Renal pelvis (tissue), 1 donor: ENCODE measurements at regions not wholly inside any gene's neighbourhood (a gene's known extent, or its start where the extent isn't known, plus 50 kb on each side); places are given as distances from the start of the nearest gene placed in this dataset.

Experiments
- DNase-seq: peaks from one replicate; pipeline ENCODE4 v3.0.0-alpha.2; 2013

DNA sequence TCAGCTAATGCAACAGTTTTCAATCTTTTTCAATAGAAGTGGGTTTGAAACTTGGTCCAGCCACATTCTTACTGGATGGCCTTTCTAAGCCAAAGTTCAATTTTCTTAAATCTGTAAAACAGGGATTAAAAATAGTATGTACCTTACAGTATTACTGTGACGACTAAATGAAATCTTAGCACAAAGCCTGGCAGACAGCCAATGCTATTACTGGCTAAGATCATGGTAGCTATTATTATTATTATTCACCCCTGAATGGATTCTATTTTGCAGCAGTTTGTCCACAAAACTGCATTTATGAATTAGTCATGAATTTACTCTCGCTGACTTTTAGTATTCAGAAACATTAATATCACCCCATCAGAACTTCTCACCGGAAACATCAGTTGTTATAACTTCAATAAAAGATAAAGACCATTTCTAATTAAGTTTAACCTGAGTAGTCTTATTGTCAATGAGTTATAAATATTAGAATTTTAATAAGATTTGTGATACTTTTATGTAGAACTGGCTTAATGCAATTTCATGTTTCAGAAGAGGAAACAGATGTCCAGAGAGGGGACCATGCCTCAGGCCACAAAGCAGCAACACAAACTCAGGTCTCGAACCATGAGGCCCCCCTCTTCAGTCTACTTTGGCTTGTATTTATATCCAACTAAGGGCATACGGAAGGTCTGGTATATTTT lies 468.2 kb downstream of the ARHGEF28 start:
- DNase-seq: no peak

DNA sequence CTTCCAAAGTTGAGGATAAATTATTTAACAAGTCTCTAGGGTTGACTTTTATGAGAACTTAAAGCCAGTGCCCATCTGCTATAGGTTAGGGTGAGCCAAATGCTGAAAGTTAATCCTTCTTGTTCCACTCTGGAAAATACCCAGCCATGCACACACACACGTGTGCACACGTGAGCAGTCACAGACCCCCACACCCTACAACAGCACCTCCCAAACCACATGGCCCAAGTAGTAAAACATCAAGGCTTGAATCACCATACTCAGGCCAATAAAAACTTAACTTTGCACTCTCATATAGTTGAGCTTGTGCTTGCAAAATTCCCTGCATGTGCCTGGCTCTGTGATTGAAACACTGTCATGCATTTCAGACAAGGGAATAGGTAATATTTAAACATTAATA lies 467.6 kb downstream of the ARHGEF28 start:
- DNase-seq: no peak

DNA sequence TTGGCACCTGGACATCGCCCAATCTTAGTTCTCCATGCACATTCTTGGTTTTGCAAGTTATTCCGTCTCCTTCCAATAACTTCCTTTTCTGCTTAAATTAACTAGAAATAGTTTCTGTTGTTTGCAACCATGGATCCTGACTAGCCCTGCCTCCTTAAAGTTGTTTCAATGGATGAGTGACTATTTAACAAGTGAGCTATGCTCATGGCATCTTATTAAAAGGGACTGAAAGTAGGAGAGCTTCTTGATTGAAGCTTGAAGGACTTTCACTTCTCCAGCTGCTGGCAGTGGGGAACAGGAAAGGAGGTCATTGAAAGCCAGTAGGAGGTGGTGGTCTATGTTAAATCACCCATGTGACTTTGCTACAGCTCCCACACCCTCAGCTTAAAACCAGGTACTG lies 466.8 kb downstream of the ARHGEF28 start:
- no peak for DNase-seq

DNA sequence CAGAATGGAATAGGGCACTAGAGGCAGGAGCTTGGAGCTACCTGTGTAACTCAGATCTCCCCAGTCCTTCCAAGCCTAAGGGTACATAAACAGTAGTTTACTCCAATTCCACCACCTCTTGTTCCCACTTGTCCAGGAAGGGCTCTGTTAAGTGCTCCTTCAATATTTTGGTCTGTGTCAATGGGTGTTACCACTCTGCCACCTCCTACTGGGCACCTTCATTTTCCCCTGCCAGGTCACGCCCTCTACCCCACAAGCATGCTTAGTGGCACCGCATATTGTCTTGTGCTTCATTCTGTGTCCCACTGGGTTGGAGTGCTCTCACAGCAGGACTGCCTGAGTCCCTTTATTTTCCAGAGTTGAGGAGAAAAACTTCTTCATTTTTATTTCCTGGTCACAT lies 459.8 kb downstream of the ARHGEF28 start:
- no peak for DNase-seq

DNA sequence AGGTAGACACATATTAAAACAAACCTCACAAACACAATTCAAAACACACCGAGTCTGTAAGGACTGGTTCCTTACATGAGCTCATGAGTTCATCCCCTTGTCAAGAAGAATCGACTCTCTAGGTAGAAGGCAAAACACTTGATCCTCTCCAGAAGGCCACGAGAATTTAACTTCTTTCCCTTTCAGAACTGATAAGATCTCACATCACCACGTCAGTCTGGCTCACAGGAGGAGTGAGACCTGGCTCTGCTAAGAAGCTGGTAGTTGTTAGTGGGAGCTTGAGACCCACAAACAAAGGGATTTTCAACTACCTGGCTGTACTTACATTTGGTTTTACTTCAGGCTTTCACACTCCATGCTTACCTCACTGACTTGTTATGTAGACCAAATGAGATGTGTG lies 459.2 kb downstream of the ARHGEF28 start:
- DNase-seq: no peak

DNA sequence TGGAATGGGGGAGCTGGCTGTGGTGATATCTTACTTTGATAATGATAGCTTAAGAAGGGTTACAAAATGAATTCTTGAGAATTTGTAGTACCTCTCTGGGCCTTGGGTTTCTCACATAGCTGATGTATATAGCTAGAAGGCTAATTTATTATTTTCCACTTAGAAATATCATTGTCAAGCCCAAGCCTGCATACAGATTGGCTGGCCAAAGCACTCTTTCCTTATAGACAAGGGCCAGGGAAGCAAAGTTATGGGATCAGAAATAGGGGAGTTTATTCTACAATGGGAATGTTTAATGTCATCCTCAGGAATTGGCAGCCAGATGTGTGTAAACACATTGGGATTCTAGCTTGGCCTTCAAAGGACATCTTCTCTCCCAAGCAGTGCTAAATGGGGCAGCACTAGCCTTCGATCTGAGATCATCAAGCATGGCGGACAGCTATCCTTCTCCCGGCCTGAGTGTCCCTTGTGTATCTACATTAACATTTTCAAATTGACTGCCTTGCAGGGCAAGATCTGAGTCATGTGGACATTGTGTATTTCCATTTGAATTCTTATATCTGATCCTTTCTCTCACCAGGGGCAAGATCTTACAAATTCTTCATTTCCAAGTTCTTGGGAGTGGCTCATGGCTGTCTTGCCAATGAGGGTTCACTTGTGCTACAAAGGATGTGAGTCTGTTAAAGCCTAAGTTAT lies 457.2 kb downstream of the ARHGEF28 start:
- no peak for DNase-seq

DNA sequence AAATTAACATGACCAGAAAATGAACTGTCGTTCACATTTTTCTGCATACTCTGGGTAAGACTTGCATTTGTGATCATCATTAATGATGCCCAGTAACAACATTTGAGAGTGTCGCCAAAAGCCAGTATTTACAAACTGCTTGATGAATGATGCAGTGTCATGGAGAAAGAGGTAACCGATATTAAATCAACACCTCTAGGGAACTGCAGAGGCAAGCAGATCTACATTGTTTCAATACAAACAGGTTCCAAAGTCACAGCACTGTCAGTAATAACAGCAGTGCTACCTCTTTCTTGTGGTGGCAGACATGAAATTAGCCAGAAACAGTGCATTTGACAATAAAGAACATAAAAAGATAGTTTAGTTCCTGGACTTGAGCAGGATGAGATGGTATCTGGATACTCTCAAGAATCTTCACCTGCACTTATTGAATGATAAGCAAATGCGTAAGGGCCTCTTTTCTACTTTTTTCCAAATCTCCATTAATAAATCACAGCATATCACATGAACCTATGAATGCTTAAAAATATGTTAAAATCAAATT lies 456.6 kb downstream of the ARHGEF28 start:
- DNase-seq: no peak

DNA sequence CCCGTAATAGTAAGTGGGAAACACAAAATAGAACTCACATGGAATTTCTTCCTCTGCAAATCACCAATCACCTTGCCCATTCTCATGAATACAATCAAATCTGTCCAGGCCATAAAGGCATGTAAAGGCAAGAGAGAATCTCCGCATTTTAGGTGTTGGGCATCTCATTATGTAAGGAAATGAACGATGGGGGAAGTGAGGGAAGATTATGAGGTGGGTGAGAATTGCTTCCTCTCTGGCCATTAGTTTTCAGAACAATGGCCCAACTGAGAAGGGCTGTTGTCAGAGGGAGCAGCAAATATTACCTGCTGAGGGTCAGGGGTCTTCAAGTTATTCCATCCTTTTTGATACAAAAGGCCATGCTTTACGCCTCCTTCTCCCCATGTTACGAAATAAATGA lies 455.1 kb downstream of the ARHGEF28 start:
- no peak for DNase-seq

DNA sequence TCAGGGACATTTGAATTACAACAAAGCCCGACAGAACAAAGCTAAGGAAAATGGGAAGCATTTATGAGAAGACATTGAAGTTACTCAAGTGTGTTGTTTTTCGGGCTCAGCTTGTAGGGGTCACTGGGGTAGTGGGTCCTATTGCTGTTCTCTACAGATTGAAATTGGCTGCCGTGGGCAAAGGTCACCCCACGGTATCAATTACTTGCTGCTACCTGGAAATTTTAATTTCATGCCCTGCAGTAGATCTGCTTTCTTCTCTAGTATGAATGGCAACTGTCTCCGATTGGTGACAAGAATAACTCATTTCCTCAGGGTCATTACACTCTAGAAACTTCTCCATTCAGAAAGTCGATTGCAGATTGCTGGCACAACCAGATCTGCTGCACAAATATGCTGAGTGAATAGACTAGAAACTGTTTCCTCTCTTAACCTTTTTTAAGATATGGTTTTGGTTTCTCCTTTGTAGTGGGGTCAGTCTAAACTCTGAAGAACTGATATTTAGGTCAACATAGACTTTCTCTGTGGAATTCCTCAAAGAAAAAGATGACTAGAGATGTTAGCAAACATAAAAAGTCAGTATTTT lies 454.1 kb downstream of the ARHGEF28 start:
- DNase-seq: no peak

DNA sequence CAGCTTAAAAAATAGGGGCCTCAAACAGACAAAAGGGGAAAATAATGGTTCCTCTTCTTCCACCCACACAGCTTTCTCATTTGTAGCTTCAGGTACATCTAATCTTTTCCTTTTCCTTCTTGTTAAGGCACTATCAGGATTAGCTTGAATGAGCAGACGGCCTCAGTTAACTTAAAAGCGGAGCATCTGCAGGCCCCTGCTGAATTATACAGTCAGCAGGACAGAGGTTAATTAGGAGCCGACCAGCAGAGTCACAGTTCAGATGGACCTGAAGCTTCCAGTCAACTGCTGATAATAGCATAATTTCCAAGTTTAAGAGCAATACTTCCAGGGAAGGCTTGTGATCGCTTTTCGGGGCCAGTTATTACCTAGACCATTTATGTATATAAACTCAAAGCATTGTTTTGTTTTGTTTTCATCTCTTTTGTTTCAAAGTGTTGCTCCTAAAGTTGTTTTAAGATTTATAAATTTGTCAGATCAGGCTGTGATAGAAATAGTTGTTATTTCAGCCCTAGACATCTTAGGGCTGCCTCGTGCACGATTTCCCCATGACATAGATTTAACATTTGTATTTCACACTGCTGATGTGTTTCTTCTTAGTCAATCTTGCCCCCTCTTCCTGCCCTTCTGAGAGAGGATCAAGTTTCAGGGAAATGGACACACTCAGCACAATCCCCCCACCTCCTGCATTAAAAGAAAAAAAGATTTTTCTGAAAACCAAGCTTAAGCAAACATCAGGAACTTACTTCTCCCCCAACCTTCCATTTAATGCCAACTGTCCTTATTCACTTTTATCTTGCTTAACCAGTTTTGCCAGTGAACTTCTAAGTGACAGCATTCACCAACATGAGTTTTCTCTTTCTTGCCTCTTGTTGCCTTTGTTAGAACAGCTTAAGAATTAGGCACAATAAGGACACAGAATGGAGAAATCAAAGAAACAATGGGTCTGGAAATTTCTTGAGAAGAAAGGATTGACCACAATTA lies 449.8 kb downstream of the ARHGEF28 start:
- DNase-seq: no peak

DNA sequence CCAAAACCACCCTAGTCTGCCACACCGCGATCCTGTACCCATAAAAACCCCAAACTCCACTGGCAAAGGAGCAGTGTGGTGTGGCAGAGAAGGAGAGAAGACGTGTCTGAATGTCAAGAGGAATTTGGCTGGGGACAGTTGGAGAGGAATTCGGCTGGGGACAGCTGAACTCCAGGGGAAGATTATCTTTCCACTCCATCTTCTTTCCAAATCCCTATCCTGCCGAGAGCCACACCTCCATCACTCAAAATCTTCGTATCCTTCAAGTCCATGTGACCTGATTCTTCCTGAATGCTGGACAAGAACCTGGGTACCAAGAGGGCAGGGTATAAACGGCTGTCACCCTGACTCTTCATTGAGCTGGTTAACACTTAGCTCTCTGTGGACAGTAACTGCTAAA lies 448.1 kb downstream of the ARHGEF28 start:
- no peak for DNase-seq

DNA sequence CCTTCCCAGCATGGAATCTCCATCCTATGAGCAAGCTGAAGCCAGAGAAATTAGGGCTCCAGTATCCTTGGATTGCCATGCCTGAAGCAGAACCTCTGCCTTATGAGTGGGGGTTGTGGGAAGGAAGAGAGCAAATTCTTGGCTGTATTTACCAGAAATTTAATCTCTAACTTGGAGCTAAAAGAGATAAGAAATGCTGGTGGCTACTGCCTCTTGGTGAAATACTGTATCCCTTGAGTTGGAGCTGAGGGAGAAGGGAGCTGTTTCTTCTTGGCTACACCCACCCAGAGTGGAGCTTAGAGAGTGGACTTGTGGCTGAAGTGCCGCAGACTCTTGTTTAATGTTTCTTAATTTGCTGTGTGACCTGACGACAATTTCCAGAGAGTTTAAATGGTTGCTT lies 447.3 kb downstream of the ARHGEF28 start:
- no peak for DNase-seq

DNA sequence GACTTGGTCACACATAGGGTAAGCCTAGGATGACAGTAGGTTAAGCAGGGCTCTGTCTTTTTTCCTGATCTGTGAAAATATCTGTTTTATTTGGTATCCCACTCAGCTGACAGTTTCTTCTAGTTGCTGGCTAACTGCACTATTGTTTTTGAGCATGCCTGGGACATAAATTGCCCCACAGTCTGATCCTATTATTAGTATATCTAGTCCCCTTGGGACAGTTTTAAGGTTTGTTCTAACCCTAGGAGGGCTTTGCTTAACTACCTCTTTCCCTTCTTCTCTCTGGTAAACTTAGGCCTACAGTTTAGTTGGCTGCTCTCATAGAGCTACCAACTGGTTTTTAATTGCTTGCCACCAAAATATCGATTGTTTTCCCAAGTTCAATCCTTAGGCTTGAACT lies 446.6 kb downstream of the ARHGEF28 start:
- no peak for DNase-seq

DNA sequence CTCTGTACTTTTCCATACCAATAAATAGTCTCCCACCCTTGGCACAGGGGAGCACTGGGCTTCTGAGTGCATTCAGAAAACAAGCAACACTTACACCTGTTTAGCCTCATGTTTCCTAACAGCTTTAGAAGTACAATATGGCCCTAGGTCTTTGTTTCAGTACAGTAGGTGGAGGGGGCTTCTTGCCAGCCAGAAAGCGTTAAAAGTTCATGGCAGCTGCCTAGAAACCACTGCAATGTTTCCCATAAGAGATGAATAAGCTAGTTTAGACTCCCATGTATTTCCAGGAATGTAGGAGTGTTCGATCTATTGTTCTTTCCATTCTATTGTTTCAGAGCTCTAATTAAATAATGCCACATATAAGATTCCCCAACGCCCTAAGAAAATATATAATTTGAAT lies 444.8 kb downstream of the ARHGEF28 start:
- DNase-seq: no peak

DNA sequence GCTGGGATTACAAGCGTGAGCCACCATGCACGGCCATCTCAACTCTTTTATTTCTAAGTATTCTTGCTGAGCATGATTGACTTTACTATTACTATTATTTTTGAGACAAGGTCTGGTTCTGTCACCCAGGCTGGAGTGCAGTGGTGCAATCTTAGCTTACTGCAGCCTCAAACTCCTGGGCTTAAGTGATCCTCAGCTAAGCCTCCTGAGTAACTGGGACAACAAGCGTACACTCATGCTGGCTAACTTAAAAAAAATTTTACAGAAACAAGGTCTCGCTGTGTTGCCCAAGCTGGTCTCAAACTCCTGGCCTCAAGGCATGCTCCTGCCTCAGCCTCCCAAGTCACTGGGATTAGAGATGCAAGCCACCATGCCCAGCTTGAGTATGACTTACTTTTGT lies 443.7 kb downstream of the ARHGEF28 start:
- DNase-seq: no peak

DNA sequence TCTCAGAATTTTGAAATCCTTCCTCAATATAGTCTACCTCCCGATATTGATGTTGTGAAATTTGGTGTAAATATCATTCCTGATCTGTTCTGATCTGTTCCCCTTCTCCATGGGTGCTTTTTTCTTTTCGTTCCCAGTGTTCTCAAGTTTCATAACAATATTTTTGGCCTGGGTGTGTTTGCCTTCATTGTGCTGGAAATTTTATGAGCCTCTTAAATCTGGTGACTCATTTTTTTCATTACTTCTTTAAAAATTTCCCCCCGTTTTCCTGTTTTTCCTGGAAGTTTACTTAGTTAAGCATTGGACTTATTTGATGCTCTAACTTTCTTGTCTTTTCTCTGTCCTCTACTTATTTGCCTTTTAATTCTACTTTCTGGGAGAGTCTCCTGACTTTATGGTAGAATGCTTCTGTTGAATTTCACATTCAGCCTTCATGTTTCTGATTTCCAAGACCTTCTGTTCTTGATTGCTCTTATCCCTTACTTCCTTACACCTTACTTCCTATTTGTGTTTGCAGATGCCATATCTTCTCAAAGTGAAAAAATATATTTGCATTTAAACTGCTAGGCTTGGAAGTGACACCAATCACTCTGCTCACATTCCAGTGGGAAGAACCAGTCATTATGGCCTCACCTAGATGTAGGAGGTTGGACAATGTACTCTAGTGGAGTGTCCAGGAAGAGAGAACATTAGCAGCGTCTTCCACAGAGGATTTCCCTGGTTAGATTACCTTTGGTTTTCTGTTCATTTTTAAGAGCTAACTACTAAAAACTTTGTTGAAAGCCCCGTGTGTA lies 441.9 kb downstream of the ARHGEF28 start:
- no peak for DNase-seq

DNA sequence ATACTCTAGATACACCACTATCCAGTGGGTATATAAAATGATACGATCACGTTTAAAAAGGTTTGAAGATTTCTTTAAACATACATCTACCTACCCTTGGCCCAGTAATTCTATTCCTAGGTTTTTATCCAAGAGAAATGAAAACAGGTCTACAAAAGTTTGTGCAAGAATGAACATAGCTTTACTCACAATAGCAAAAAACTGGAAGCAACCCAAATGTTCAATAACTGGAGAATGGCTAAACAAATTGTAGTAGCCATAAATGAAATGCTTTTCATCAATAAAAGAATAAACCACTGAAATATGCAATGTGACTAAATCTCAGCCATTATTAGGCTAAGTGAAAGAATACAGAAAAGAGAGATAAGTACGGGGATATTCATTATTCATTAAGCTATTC lies 438.9 kb downstream of the ARHGEF28 start:
- DNase-seq: no peak

DNA sequence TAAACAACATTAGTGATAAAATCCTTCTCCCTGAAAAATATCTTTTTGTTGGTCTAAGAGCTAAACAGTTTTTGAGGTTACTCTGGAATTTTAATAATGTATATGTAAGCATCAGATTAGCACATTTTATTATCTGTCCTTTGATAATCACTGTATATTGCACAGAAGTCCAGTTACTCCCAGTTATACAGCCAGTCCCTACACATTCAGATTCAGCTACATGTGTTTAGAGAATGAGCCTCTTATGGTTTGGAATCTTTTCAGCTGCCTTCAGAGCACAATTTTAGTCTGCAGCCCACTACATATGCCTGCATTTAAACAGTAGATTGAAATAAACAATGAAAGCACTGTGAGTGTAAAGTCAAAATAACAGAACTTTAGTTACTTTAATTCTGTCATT lies 438.2 kb downstream of the ARHGEF28 start:
- no peak for DNase-seq

DNA sequence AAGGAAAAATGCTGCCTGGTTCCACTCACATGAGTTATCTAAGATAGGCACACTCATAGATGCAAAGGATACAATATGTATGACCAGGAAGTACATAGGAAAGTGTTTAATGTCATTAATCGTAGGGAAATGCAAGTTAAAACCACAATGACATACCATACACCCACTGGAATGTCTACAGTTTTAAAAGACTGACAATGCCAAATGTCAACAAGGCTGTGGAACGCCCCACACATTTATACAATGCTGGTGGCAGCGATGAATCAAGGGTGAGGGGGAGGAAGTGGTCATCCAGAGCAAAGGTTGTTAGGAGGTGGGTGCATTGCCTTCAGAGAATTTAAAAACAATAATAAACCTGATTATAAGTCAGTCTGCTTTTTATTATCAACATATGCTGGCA lies 437.8 kb downstream of the ARHGEF28 start:
- no peak for DNase-seq

DNA sequence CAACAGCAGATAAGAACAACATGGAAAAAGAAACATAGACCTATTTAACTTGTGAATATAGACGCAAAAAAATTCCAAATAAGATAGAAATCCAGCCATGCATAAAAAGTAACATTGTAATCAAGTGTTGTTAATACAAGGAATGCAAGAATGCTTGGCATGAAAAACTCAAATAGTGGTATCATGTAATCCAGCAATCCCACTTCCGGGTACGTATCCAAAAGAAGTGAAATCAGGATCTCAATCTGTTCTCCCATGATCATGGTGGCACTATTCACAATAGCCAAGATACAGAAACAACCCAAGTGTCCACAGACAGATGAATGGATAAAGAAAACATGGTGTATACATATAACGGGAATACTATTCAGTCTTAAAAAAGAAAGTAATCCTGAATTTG lies 437.4 kb downstream of the ARHGEF28 start:
- no peak for DNase-seq

DNA sequence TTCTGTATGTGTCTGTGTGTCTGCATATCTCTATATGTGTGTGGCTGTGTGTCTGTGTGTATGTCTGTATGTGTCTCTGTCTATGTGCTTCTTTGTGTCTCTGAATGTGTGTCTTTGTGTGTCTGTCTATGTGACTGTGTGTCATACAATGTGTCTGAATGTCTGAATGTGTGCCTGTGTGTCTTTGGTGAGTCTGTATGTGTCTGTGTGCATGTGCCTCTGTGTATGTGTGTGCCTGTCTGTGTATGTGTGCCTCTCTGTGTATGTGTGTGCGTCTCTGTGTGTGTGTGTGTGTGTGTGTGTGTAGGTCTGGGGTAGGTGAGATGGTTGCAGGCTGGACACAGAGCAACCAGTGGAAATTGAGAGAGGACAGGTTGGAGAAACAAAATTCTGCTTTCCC lies 435.3 kb downstream of the ARHGEF28 start:
- no peak for DNase-seq
